Neural cell (in vitro differentiated cells): ENCODE measurements at regions not wholly inside any gene's neighbourhood (a gene's known extent, or its start where the extent isn't known, plus 50 kb on each side); places are given as distances from the start of the nearest gene placed in this dataset.

Experiments used
- H2AFZ ChIP-seq: fragments of 200-600, 300-800 bp; sonication (generic), shearing (Covaris generic); 2 replicates; pipeline ENCODE4 v1.6.0; 2014; ENCODE audit warnings: low read depth, mild to moderate bottlenecking, antibody characterized with exemption, low read length, moderate library complexity
- H3F3A ChIP-seq: fragments of 200-600 bp; shearing (Covaris generic); 2 replicates; pipeline ENCODE4 v1.6.1; 2016; ENCODE audit warnings: mild to moderate bottlenecking, moderate library complexity, mixed read lengths, antibody characterized with exemption, low read length; ENCODE audit not compliant: insufficient read depth, poor library complexity, severe bottlenecking
- H3K27ac ChIP-seq: fragments of 200-600, 300-800 bp; sonication (generic), shearing (Covaris generic); 2 replicates; pipeline ENCODE4 v1.5.1; 2014; ENCODE audit warnings: mild to moderate bottlenecking, low read length, moderate library complexity
- H3K27me3 ChIP-seq: fragments of 300-800, 200-600 bp; sonication (generic), shearing (Covaris generic); 2 replicates; pipeline ENCODE4 v1.6.0; 2014; ENCODE audit warnings: mild to moderate bottlenecking, low read depth, low read length, moderate library complexity; ENCODE audit not compliant: insufficient read depth
- H3K36me3 ChIP-seq: fragments of 300-800, 200-600 bp; sonication (generic), shearing (Covaris generic); 2 replicates; pipeline ENCODE4 v1.5.1; 2014; ENCODE audit warnings: mild to moderate bottlenecking, antibody characterized with exemption, low read length, moderate library complexity; ENCODE audit not compliant: insufficient read depth
- H3K4me2 ChIP-seq: fragments of 300-800, 200-600 bp; sonication (generic), shearing (Covaris generic); 2 replicates; pipeline ENCODE4 v1.6.0; 2014; ENCODE audit warnings: mild to moderate bottlenecking, low read length
- H3K4me3 ChIP-seq: fragments of 300-800, 200-600 bp; sonication (generic), shearing (Covaris generic); 2 replicates; pipeline ENCODE4 v1.5.1; 2014; ENCODE audit warnings: mild to moderate bottlenecking, low read length, moderate library complexity
- H3K79me2 ChIP-seq: fragments of 200-600 bp; shearing (Covaris generic); replicated peaks from 2 replicates; pipeline ENCODE4 v1.6.0; 2014; ENCODE audit warnings: mild to moderate bottlenecking, low read length, moderate library complexity; ENCODE audit not compliant: insufficient read depth
- H3K9ac ChIP-seq: fragments of 300-800, 200-600 bp; sonication (generic), shearing (Covaris generic); 2 replicates; pipeline ENCODE4 v1.6.1; 2016; ENCODE audit warnings: mild to moderate bottlenecking, low read length, mixed read lengths
- H3K9me2 ChIP-seq: fragments of 200-600 bp; shearing (Covaris generic); 2 replicates; pipeline ENCODE4 v1.6.1; 2016; ENCODE audit warnings: mild to moderate bottlenecking, low read length, mixed read lengths; ENCODE audit not compliant: insufficient read depth
- H3K9me3 ChIP-seq: fragments of 200-600, 300-800 bp; sonication (generic), shearing (Covaris generic); 2 replicates; pipeline ENCODE4 v1.6.1; 2016; ENCODE audit warnings: mild to moderate bottlenecking, mixed run types, low read length, moderate library complexity, mixed read lengths
- H4K20me1 ChIP-seq: fragments of 200-600 bp; shearing (Covaris generic); 2 replicates; pipeline ENCODE4 v1.6.1; 2016; ENCODE audit warnings: mild to moderate bottlenecking, mixed run types; ENCODE audit not compliant: insufficient read depth
- EP300 ChIP-seq: fragments of 450-650 bp; conservative IDR thresholded peaks from 2 replicates; pipeline ENCODE4 v1.6.1; 2014; ENCODE audit warnings: antibody characterized with exemption, mild to moderate bottlenecking, moderate library complexity; ENCODE audit not compliant: poor library complexity, severe bottlenecking
- EZH2 ChIP-seq: fragments of 200-600, 300-800 bp; shearing (Covaris generic), sonication (generic); IDR thresholded peaks from 2 replicates; pipeline ENCODE4 v1.6.1; 2014; ENCODE audit warnings: antibody characterized with exemption, low read length, borderline replicate concordance, mild to moderate bottlenecking; ENCODE audit not compliant: insufficient read depth, poor library complexity, severe bottlenecking
- MXI1 ChIP-seq: fragments of 450-650 bp; conservative IDR thresholded peaks from 2 replicates; pipeline ENCODE4 v1.6.1; 2014; ENCODE audit warnings: antibody characterized with exemption, mild to moderate bottlenecking; ENCODE audit not compliant: poor library complexity, severe bottlenecking
- POLR2AphosphoS5 ChIP-seq: IDR thresholded peaks from 2 replicates; pipeline ENCODE4 v1.6.1; 2012
- RAD21 ChIP-seq: fragments of 450-650 bp; conservative IDR thresholded peaks from 2 replicates; pipeline ENCODE4 v1.6.1; 2014; ENCODE audit warnings: antibody characterized with exemption, mild to moderate bottlenecking, moderate library complexity
- REST ChIP-seq: IDR thresholded peaks from 2 replicates; pipeline ENCODE4 v1.6.1; 2012; ENCODE audit warnings: borderline replicate concordance
- SMC3 ChIP-seq: fragments of 450-650 bp; conservative IDR thresholded peaks from 2 replicates; pipeline ENCODE4 v1.6.1; 2014; ENCODE audit warnings: antibody characterized with exemption, mild to moderate bottlenecking, moderate library complexity; ENCODE audit not compliant: poor library complexity
- TAF1 ChIP-seq: IDR thresholded peaks from 2 replicates; pipeline ENCODE4 v1.6.1; 2012; ENCODE audit warnings: low read depth
- TF ChIP-seq, protein P1 (sequence below): fragments of 450-650 bp; IDR thresholded peaks from 2 replicates; pipeline ENCODE4 v1.5.1; 2014; ENCODE audit warnings: antibody characterized with exemption, mild to moderate bottlenecking, moderate library complexity; ENCODE audit not compliant: poor library complexity, severe bottlenecking

DNA sequence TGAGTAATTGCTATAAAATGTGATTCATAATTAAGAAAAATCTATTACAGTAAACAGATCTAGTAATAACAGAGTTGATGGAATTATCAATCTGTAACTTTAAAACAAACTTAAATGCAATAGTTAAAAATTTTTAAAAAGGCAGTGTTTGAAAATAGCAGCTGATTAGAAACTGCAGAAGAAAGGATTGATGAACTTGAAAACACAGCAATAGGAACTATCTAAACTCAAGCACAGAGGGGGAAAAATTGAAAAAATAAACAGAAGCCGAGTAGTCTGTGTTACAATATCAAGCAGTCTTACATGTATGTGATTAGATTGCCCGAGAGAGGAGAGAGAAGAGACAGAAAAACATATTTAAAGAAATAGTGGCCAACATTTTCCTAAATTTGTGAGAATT is 569.0 kb upstream of the B3GALT2 start:
- Histone ChIP-seq H3K27ac (no peak overlapping the region), H4K20me1 (no peaks in the 10 kb centered on the region), H3K4me3 (no peak overlapping the region), H3K4me2 (no peak overlapping the region), H2AFZ (no peak overlapping the region), H3K36me3 (no peaks in the 10 kb centered on the region), H3F3A (no peaks in the 10 kb centered on the region), H3K9me3 (no peaks in the 10 kb centered on the region), H3K9ac (no peak overlapping the region), H3K27me3 (no peaks in the 10 kb centered on the region), H3K79me2 (no peaks in the 10 kb centered on the region), H3K9me2 (no peaks in the 10 kb centered on the region)
- TF ChIP-seq RAD21 (no peak), SMC3 (no peak), REST (no peak), EZH2 (no peak)

- Histone ChIP-seq H3K9me3 (no peaks in the 10 kb centered on the region), H3K27me3 (no peaks in the 10 kb centered on the region), H3K9me2 (no peaks in the 10 kb centered on the region), H3K4me3 (no peak overlapping the region), H3K27ac (no peak overlapping the region), H3K79me2 (no peaks in the 10 kb centered on the region), H4K20me1 (no peaks in the 10 kb centered on the region), H2AFZ (no peak overlapping the region), H3K4me2 (no peak overlapping the region), H3F3A (no peaks in the 10 kb centered on the region), H3K9ac (no peak overlapping the region), H3K36me3 (no peaks in the 10 kb centered on the region)
- no peak for TF ChIP-seq SMC3
- no peak for TF ChIP-seq MXI1
- no peak for TF ChIP-seq EP300
- TF ChIP-seq RAD21: no peak
- no peak for TF ChIP-seq TAF1
These were observed 568.5 kb upstream of the B3GALT2 start for GRCh38 chr1:193754732-193755427.

GRCh38 chr1:193754151-193754550 is 567.7 kb upstream of the B3GALT2 start:
- no peak for TF ChIP-seq EP300
- TF ChIP-seq REST: no peak
- TF ChIP-seq, protein P1, sequence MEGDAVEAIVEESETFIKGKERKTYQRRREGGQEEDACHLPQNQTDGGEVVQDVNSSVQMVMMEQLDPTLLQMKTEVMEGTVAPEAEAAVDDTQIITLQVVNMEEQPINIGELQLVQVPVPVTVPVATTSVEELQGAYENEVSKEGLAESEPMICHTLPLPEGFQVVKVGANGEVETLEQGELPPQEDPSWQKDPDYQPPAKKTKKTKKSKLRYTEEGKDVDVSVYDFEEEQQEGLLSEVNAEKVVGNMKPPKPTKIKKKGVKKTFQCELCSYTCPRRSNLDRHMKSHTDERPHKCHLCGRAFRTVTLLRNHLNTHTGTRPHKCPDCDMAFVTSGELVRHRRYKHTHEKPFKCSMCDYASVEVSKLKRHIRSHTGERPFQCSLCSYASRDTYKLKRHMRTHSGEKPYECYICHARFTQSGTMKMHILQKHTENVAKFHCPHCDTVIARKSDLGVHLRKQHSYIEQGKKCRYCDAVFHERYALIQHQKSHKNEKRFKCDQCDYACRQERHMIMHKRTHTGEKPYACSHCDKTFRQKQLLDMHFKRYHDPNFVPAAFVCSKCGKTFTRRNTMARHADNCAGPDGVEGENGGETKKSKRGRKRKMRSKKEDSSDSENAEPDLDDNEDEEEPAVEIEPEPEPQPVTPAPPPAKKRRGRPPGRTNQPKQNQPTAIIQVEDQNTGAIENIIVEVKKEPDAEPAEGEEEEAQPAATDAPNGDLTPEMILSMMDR: no peak
- no peak for TF ChIP-seq POLR2AphosphoS5
- TF ChIP-seq RAD21: no peak
- TF ChIP-seq EZH2: no peak
- TF ChIP-seq MXI1: no peak
- no peak for TF ChIP-seq TAF1
- no peak for TF ChIP-seq SMC3
- no peaks in the 10 kb centered on the region for H4K20me1 ChIP-seq
- H2AFZ ChIP-seq: no peak overlapping the region
- no peaks in the 10 kb centered on the region for H3K79me2 ChIP-seq
- no peak overlapping the region for H3K4me2 ChIP-seq
- H3K27me3 ChIP-seq: no peaks in the 10 kb centered on the region
- no peaks in the 10 kb centered on the region for H3K9me2 ChIP-seq
- no peaks in the 10 kb centered on the region for H3F3A ChIP-seq
- H3K9ac ChIP-seq: no peak overlapping the region
- no peaks in the 10 kb centered on the region for H3K36me3 ChIP-seq
- no peaks in the 10 kb centered on the region for H3K9me3 ChIP-seq
- no peak overlapping the region for H3K27ac ChIP-seq
- H3K4me3 ChIP-seq: no peak overlapping the region
